ENCODE measurements at regions not wholly inside any gene's neighbourhood (a gene's known extent, or its start where the extent isn't known, plus 50 kb on each side); places are given as distances from the start of the nearest gene placed in this dataset.

GRCh38 chr2:173588931-173589369 lies 234.3 kb downstream of the CDCA7 start:
- no peak for TF ChIP-seq POLR2A (IDR thresholded peaks at IDR 0.05)
- no peak for TF ChIP-seq CTCF (IDR thresholded peaks at IDR 0.05)

All from transverse colon (tissue), 3 donors.